HEK293T (cell line): ENCODE measurements at regions not wholly inside any gene's neighbourhood (a gene's known extent, or its start where the extent isn't known, plus 50 kb on each side); places are given as distances from the start of the nearest gene placed in this dataset.

Source experiments
- CTCF ChIA-PET: fragments of 350-600 bp; formaldehyde crosslinking; extraction: SDS; loops from one replicate; lab custom pipeline; 2021; ENCODE audit warnings: antibody characterized with exemption, inconsistent platforms; lab: Yijun Ruan, JAX
- POLR2A ChIA-PET: fragments of 350-600 bp; formaldehyde crosslinking; extraction: SDS; loops from one replicate; lab custom pipeline; 2020; ENCODE audit warnings: antibody characterized with exemption, inconsistent platforms; lab: Yijun Ruan, JAX
- DNase-seq: peaks from one replicate; pipeline ENCODE4 v3.0.0; 2012; ENCODE audit warnings: mixed read lengths; ENCODE audit errors: extremely low spot score
- ARNT ChIP-seq: fragments of 450-650 bp; IDR thresholded peaks from 2 replicates; pipeline ENCODE4 v1.6.1; 2017; ENCODE audit warnings: mild to moderate bottlenecking
- BHLHE40 ChIP-seq: fragments of 450-650 bp; IDR thresholded peaks from 2 replicates; pipeline ENCODE4 v1.6.1; 2016; ENCODE audit warnings: mild to moderate bottlenecking, moderate library complexity, borderline replicate concordance
- CTBP1 ChIP-seq: fragments of 450-650 bp; IDR thresholded peaks from 2 replicates; pipeline ENCODE4 v1.6.1; 2016; ENCODE audit warnings: borderline replicate concordance
- ELF4 ChIP-seq: fragments of 450-650 bp; IDR thresholded peaks from 2 replicates; pipeline ENCODE4 v1.6.1; 2017; ENCODE audit warnings: antibody characterized with exemption
- FOXA1 ChIP-seq: fragments of 450-650 bp; IDR thresholded peaks from 2 replicates; pipeline ENCODE4 v1.6.1; 2016; ENCODE audit warnings: mild to moderate bottlenecking
- FOXK2 ChIP-seq: fragments of 450-650 bp; IDR thresholded peaks from 2 replicates; pipeline ENCODE4 v1.6.1; 2016; ENCODE audit warnings: mild to moderate bottlenecking
- FOXM1 ChIP-seq: fragments of 450-650 bp; IDR thresholded peaks from 2 replicates; pipeline ENCODE4 v1.6.1; 2017; ENCODE audit warnings: mild to moderate bottlenecking, borderline replicate concordance
- HDGF ChIP-seq: fragments of 450-650 bp; IDR thresholded peaks from 2 replicates; pipeline ENCODE4 v1.6.1; 2017; ENCODE audit warnings: antibody characterized with exemption, borderline replicate concordance
- L3MBTL2 ChIP-seq: fragments of 450-650 bp; conservative IDR thresholded peaks from 2 replicates; pipeline ENCODE4 v1.6.1; 2016; ENCODE audit warnings: mild to moderate bottlenecking
- LEF1 ChIP-seq: fragments of 450-650 bp; IDR thresholded peaks from 2 replicates; pipeline ENCODE4 v1.6.1; 2017; ENCODE audit warnings: mild to moderate bottlenecking, borderline replicate concordance
- NFRKB ChIP-seq: fragments of 450-650 bp; IDR thresholded peaks from 2 replicates; pipeline ENCODE4 v1.6.1; 2016; ENCODE audit warnings: mild to moderate bottlenecking, moderate library complexity
- SP1 ChIP-seq: fragments of 450-650 bp; IDR thresholded peaks from 2 replicates; pipeline ENCODE4 v1.6.1; 2017
- SUZ12 ChIP-seq: fragments of 450-650 bp; IDR thresholded peaks from 2 replicates; pipeline ENCODE4 v1.6.1; 2016; ENCODE audit warnings: mild to moderate bottlenecking
- TARDBP ChIP-seq: fragments of 450-650 bp; IDR thresholded peaks from 2 replicates; pipeline ENCODE4 v1.6.1; 2016
- ZNF384 ChIP-seq: fragments of 450-650 bp; IDR thresholded peaks from 2 replicates; pipeline ENCODE4 v1.6.1; 2016
- TF ChIP-seq, protein P1 (sequence below): fragments of 450-650 bp; IDR thresholded peaks from 2 replicates; pipeline ENCODE4 v1.6.1; 2016

DNA sequence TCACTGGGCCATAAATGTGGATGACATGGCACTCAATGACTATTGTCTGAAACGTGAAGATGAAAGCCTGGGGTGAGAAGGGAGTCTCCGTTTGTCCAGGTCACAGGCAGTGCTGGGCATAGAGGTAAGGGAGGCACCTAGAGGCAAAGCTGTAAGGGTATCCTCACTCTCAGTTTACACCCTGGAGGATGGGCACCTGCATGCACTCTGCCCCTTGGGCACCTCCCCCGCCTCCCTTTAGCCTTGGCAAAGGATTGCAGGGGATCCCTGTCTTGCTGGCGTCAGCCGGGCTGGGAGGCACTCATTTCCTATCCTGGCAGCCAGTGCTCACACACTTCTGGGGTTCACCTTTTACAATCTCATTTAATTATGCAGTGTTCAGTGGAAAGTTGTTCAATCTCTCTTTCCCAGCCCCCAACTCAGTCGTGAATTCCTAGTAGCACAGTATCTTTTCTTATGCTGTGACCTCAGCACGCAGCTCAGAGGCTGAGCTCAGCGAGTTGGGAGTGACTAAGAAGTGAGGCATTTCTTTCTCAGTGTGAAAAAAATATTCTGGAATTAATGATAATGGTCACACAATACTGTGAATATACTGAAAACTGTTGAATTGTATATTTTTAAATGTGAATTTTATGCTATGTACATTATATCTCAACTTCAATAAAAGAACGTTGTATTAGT, 866.6 kb downstream of the BRD1 start:
- DNase-seq = no peak
- ChIA-PET POLR2A (no interaction called here), CTCF (no interaction called here)
- TF ChIP-seq TARDBP (no peak), NFRKB (no peak)

DNA sequence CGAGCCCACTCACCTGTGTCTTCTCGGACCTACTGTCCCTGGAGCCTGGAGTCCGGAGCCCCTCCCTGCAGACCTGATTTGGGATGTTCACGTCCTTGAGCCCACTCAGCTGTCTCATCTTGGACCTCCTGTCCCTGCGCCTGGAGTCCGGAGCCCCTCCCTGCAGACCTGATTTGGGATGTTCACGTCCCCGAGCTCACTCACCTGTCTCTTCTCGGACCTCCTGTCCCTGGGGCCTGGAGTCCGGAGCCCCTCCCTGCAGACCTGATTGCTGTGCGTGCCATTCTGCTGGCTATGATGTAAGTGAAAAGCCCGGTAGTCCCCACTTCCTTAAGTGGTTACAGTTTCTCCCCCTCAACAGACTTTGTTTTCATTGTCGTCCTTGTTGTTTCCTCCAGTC, 867.1 kb downstream of the BRD1 start:
- ChIA-PET CTCF (no interaction called here), POLR2A (no interaction called here)
- DNase-seq = no peak
- TF ChIP-seq BHLHE40 = no peak
- TF ChIP-seq FOXA1 = no peak
- TF ChIP-seq FOXK2 = no peak
- TF ChIP-seq HDGF = no peak
- no peak for TF ChIP-seq L3MBTL2
- TF ChIP-seq ARNT = no peak
- TF ChIP-seq NFRKB = no peak
- no peak for TF ChIP-seq SP1

DNA sequence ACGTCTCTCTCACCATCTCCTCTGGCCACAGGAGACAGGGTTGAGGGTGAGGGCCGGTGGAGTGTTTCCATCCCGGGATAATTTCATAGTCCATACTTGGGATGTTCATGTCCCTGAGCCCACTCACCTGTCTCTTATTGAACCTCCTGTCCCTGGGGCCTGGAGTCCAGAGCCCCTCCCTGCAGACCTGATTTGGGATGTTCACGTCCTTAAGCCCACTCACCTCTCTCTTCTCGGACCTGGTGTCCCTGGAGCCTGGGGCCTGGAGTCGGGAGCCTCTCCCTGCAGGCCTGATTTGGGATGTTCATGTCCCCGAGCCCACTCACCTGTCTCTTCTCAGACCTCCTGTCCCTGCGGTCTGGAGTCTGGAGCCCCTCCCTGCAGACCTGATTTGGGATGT, 868.2 kb downstream of the BRD1 start:
- ChIA-PET POLR2A (no interaction called here), CTCF (no interaction called here)
- DNase-seq = no peak
- TF ChIP-seq L3MBTL2 = no peak
- TF ChIP-seq TARDBP = no peak
- no peak for TF ChIP-seq FOXA1
- TF ChIP-seq NFRKB = no peak
- no peak for TF ChIP-seq SP1
- TF ChIP-seq FOXK2 = no peak
- no peak for TF ChIP-seq ELF4
- no peak for TF ChIP-seq HDGF

DNA sequence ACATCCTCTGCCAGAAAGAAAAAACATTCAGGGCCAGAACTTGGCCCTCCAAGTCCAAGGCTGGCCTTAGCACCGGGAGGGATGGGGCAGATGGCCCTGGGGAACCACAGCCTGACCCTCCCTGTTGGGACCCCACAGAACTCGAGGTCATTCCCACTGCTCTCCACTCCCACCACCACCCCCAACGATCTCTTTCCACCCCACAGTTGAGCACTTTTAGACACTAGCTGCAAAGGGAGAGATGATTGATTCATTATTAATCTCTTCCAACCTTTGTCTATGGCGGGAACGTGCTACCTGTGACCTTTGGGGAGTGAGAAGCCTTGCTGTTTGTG, 869.7 kb downstream of the BRD1 start:
- CTCF ChIA-PET = no interaction called here
- no peak for DNase-seq
- POLR2A ChIA-PET = no interaction called here
- TF ChIP-seq, protein P1, sequence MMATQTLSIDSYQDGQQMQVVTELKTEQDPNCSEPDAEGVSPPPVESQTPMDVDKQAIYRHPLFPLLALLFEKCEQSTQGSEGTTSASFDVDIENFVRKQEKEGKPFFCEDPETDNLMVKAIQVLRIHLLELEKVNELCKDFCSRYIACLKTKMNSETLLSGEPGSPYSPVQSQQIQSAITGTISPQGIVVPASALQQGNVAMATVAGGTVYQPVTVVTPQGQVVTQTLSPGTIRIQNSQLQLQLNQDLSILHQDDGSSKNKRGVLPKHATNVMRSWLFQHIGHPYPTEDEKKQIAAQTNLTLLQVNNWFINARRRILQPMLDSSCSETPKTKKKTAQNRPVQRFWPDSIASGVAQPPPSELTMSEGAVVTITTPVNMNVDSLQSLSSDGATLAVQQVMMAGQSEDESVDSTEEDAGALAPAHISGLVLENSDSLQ = no peak
- TF ChIP-seq ZNF384 = no peak

DNA sequence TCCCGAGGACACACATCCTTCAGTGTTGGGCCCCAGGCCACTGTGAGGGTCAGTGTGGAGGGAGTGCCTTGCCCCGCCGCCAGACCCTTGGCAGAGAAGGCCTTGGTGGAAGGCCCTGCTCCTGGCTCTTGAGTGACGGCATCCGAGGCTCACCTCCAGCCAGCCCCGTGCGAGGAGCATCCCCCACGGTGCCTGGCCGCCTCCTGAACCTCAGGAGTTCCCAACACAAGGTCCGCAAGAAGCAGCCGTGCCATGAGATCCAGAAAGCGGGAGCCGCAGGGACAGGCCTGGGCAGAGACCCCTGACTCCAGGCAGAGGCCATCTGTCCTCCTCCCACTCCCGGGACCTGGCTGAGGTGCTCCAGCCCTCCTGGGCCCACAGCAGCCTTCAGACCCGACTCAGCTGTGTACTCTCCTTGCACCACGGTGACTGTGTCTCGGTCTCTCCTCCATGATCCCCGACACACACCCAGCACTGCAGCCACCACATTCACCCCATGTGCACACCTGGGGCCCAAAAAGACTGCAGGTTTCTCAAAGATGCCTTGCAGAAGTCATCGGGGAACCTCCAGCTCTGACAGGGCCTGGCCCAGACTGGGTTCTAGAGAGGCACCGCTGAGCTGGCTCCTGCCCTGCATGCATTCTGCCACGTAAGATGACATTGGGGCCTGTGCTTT, 870.2 kb downstream of the BRD1 start:
- ChIA-PET POLR2A (no interaction called here), CTCF (no interaction called here)
- DNase-seq = no peak
- TF ChIP-seq SP1 (no peak), FOXM1 (no peak), FOXA1 (no peak), ARNT (no peak), NFRKB (no peak), SUZ12 (no peak), FOXK2 (no peak), CTBP1 (no peak), ELF4 (no peak), BHLHE40 (no peak), L3MBTL2 (no peak), LEF1 (no peak), TARDBP (no peak), ZNF384 (no peak), HDGF (no peak)
- TF ChIP-seq, protein P1 = no peak

DNA sequence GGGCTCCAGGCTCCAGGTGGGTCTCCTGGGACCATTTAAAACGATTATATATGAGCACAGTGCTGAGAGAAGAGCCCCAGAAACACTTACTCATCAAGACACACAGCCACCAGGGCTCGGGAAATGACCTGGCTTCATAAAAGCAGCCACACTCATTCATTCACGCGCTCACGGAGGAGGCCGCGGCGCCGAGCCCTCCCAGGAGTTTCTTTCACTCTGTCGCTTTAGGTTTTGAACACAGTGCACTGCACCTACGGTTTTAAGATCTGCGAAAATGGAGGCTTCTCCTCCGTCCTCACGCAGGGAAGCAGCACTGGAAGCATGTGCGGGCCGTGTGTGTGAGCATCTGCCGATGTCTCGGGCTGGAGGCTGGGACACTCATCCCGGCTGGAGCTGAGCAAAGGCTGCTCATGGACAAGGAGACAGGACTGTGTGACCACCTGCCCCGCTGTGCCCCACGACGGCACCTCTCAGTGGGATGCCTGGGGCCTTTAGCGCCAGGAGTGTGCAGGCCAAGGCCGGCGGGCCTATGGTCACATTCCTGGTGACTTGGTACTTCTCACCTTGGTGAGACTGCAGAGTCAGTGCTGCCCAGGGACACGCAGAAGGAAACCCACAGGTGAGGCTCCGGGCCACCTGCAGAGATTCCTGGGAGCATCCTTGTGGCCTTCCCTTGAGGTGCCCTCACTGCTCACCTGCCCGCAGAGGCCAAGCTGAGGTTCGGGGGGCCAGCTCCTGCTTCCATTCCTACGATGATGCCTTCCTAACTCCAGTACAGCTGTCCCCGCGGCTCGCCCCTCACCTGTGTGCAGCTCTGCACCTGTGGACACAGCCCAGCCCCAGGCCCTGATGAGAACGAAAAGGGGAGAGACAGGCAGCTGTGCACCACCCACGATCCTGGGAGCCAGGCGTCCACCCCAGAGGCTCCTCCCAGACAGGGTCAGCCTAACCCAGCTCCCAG, 872.0 kb downstream of the BRD1 start:
- ChIA-PET POLR2A (no interaction called here), CTCF (no interaction called here)
- no peak for DNase-seq
- TF ChIP-seq FOXA1 (no peak), HDGF (no peak), CTBP1 (no peak), ZNF384 (no peak), BHLHE40 (no peak), ELF4 (no peak), SP1 (no peak), TARDBP (no peak), SUZ12 (no peak), ARNT (no peak), L3MBTL2 (no peak), FOXK2 (no peak), FOXM1 (no peak), LEF1 (no peak), NFRKB (no peak)
- TF ChIP-seq, protein P1 = no peak
